Mesendoderm (in vitro differentiated cells): ENCODE measurements at regions not wholly inside any gene's neighbourhood (a gene's known extent, or its start where the extent isn't known, plus 50 kb on each side); places are given as distances from the start of the nearest gene placed in this dataset.
"Not testable (repeated sequence)": the region's sequence is repeated elsewhere in the genome, so short reads cannot be mapped to it uniquely, and the experiment has no call there.

ENCODE experiments used
- DNase-seq: peaks from one replicate; pipeline ENCODE4 v3.0.0; 2013
- H2AK5ac ChIP-seq: 2 replicates; pipeline ENCODE4 v1.6.1; 2013; ENCODE audit warnings: low read length, inconsistent platforms
- H2BK120ac ChIP-seq: 2 replicates; pipeline ENCODE4 v1.6.1; 2013; ENCODE audit warnings: low read depth, mild to moderate bottlenecking, low read length, moderate library complexity, mixed read lengths
- H2BK15ac ChIP-seq: replicated peaks from 2 replicates; pipeline ENCODE4 v1.6.1; 2013; ENCODE audit warnings: low read depth, mild to moderate bottlenecking, moderate library complexity
- H2BK5ac ChIP-seq: 2 replicates; pipeline ENCODE4 v1.6.1; 2013; ENCODE audit warnings: low read length, inconsistent platforms
- H3K18ac ChIP-seq: 2 replicates; pipeline ENCODE4 v1.6.1; 2013; ENCODE audit warnings: mild to moderate bottlenecking, low read length, mixed read lengths
- H3K23ac ChIP-seq: one replicate; pipeline ENCODE4 v1.6.1; 2013; ENCODE audit warnings: low read length
- H3K27ac ChIP-seq: 2 replicates; pipeline ENCODE4 v1.5.1; 2013; ENCODE audit warnings: low read depth, mild to moderate bottlenecking, inconsistent platforms, low read length, moderate library complexity
- H3K27me3 ChIP-seq: 2 replicates; pipeline ENCODE4 v1.6.1; 2013; ENCODE audit warnings: low read length, control low read depth, mild to moderate bottlenecking, inconsistent platforms; ENCODE audit not compliant: insufficient read depth, poor library complexity
- H3K36me3 ChIP-seq: 2 replicates; pipeline ENCODE4 v1.6.1; 2013; ENCODE audit warnings: low read length, inconsistent platforms; ENCODE audit not compliant: control insufficient read depth, insufficient read depth
- H3K4ac ChIP-seq: one replicate; pipeline ENCODE4 v1.6.1; 2013; ENCODE audit warnings: low read depth, mild to moderate bottlenecking, low read length, moderate library complexity
- H3K4me1 ChIP-seq: 2 replicates; pipeline ENCODE4 v1.6.1; 2013; ENCODE audit warnings: low read depth, low read length, inconsistent platforms; ENCODE audit not compliant: control insufficient read depth
- H3K4me2 ChIP-seq: 2 replicates; pipeline ENCODE4 v1.6.1; 2013; ENCODE audit warnings: low read length
- H3K4me3 ChIP-seq: 2 replicates; pipeline ENCODE4 v1.5.1; 2013; ENCODE audit warnings: mild to moderate bottlenecking, low read length
- H3K56ac ChIP-seq: one replicate; pipeline ENCODE4 v1.6.1; 2013; ENCODE audit warnings: low read length
- H3K79me1 ChIP-seq: 2 replicates; pipeline ENCODE4 v1.6.1; 2013; ENCODE audit warnings: low read length, inconsistent platforms
- H3K79me2 ChIP-seq: 2 replicates; pipeline ENCODE4 v1.6.1; 2013; ENCODE audit warnings: mild to moderate bottlenecking, low read length; ENCODE audit not compliant: control insufficient read depth, insufficient read depth
- H3K9ac ChIP-seq: 2 replicates; pipeline ENCODE4 v1.6.1; 2013; ENCODE audit warnings: low read length, inconsistent platforms
- H4K5ac ChIP-seq: one replicate; pipeline ENCODE4 v1.6.1; 2013; ENCODE audit warnings: low read length
- H4K8ac ChIP-seq: one replicate; pipeline ENCODE4 v1.6.1; 2013; ENCODE audit warnings: low read depth, mild to moderate bottlenecking, control low read depth, low read length, moderate library complexity
- WGBS: extraction: QIAGEN DNeasy Blood & Tissue Kit; methylation state at CpG from one replicate; pipeline ENCODE4 v1.1.7; 2013; ENCODE audit warnings: low lambda C conversion rate, missing lambda C conversion rate; ENCODE audit not compliant: insufficient coverage; ENCODE audit errors: extremely low coverage; 5-methylcytosine and 5-hydroxymethylcytosine counted together

DNA sequence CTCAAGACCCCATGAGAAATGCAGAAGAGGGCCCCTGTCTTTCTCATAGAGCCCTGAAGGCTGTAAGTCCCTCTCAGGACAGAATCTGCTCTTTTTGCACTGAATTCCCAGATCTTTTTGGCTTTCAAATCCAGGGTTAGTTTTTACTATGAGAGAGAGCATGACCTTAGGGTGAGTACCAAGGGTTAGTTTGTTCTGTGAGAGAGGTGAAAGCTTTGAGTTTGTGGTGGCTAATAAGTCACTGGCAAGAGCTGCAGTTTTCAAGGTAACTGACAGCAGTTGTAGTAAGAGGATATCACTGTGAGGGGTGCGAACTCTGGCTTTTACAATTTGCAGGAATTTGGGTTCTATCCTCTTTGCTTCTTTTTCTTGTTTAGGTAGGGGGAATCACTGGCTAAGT, 248.4 kb upstream of the KCNH7 start:
- Histone ChIP-seq H3K4me2 (no peak overlapping the region), H3K27me3 (no peaks in the 10 kb centered on the region), H3K9ac (no peak overlapping the region), H3K4me3 (no peak overlapping the region), H3K18ac (no peak overlapping the region), H2BK5ac (no peak overlapping the region), H3K27ac (no peak overlapping the region), H2BK15ac (no peak overlapping the region), H2BK120ac (no peak overlapping the region), H2AK5ac (no peak overlapping the region), H4K8ac (no peak overlapping the region), H3K79me2 (no peaks in the 10 kb centered on the region), H3K4me1 (no peaks in the 10 kb centered on the region), H3K23ac (no peak overlapping the region), H3K36me3 (no peaks in the 10 kb centered on the region), H3K79me1 (no peaks in the 10 kb centered on the region), H4K5ac (no peak overlapping the region), H3K56ac (no peak overlapping the region), H3K4ac (no peak overlapping the region)
- no peak for DNase-seq
- WGBS = no CpG with 5 or more reads among the region's 1 CpG

DNA sequence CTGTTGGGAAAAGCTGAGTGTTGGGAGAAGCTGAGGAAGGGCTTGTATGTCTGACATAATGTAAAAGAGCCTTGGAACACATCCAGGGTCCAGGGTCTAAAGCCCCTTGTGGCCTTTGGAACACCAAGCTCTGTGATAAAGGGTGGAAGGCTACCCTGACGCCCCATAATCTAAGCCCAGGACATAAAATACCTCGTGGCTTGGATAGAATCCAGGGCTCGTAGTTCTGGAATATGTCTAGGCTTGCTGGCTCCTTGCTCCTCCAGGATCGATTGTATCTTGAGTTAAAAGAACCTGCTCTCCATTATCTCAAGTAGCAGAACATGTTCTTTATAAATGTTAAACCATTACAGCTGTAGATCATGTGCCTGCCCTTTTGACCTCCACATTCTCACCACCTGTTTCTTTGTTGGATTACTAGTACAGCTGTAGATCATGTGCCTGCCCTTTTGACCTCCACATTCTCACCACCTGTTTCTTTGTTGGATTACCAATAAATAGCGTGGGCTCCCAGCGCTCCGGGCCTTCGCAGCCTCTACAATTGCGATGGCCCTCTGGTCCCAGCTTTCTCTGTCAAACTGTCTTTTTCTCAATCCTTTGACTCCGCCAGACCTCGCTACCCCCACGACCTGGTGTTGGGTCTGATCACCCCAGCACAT, 246.9 kb upstream of the KCNH7 start:
- H3K79me1 ChIP-seq, H3K79me2 ChIP-seq, H3K27me3 ChIP-seq, H3K4me3 ChIP-seq, H3K9ac ChIP-seq, H3K4me2 ChIP-seq, H3K27ac ChIP-seq, H2BK15ac ChIP-seq, H3K4me1 ChIP-seq, H3K23ac ChIP-seq, H4K5ac ChIP-seq, H4K8ac ChIP-seq, H3K4ac ChIP-seq, H3K36me3 ChIP-seq, H2BK5ac ChIP-seq, H3K56ac ChIP-seq, H2BK120ac ChIP-seq, H3K18ac ChIP-seq, H2AK5ac ChIP-seq, DNase-seq: not testable (repeated sequence)
- WGBS = no CpG with 5 or more reads among the region's 12 CpGs

DNA sequence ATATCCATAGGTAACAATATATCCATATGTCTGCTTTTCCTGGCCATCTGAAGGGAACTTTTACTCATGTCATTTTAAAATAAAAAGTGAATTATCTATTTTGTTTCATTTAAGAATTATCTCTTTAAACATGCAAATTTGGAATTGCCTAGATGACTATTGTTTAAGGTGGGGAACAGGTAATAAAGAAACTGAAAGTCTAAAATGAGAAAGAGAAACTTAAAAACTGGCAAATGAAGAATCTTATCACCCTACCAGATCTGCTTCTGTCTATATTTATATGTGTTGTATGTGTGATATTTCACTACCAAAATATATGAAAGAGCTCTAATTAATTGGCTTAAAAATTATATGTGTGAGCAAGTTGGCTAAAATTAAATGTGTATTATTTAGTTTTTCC, 243.2 kb upstream of the KCNH7 start:
- H3K27me3 ChIP-seq = no peaks in the 10 kb centered on the region
- no peak overlapping the region for H2BK120ac ChIP-seq
- no peak overlapping the region for H3K27ac ChIP-seq
- DNase-seq = no peak
- H3K18ac ChIP-seq = no peak overlapping the region
- H3K23ac ChIP-seq = no peak overlapping the region
- no peak overlapping the region for H4K5ac ChIP-seq
- no peak overlapping the region for H4K8ac ChIP-seq
- H3K56ac ChIP-seq = no peak overlapping the region
- H3K9ac ChIP-seq = no peak overlapping the region
- H2BK15ac ChIP-seq = no peak overlapping the region
- no peaks in the 10 kb centered on the region for H3K79me1 ChIP-seq
- H2AK5ac ChIP-seq = no peak overlapping the region
- H3K4me2 ChIP-seq = no peak overlapping the region
- H3K4ac ChIP-seq = no peak overlapping the region
- no peak overlapping the region for H2BK5ac ChIP-seq
- no peaks in the 10 kb centered on the region for H3K36me3 ChIP-seq
- H3K79me2 ChIP-seq = no peaks in the 10 kb centered on the region
- H3K4me3 ChIP-seq = no peak overlapping the region
- H3K4me1 ChIP-seq = no peaks in the 10 kb centered on the region

DNA sequence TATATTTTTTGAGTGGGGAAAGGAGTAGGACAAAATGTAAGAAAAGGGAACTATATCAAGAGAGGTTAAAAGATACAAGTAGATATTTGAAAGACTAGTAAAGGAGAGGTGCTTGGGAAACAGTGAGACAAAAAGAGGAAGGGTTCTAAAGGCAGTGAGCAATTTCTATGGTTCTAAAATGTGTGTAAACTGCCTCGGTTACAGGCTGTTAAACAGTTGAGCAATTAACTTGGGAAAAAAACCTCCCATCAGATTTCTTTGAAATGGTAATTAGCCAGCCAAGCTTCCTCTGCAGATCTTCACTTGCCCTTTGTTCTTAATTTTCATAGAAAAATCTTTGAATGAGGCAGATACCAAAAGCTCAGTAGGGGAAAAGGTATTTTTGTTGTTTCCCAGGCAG, 238.7 kb upstream of the KCNH7 start:
- Histone ChIP-seq H3K4me3 (no peak overlapping the region), H2BK5ac (no peak overlapping the region), H3K4me1 (no peaks in the 10 kb centered on the region), H3K23ac (no peak overlapping the region), H3K79me2 (no peaks in the 10 kb centered on the region), H3K9ac (no peak overlapping the region), H3K18ac (no peak overlapping the region), H3K56ac (no peak overlapping the region), H3K4me2 (no peak overlapping the region), H3K27me3 (no peaks in the 10 kb centered on the region), H2BK120ac (no peak overlapping the region), H4K5ac (no peak overlapping the region), H2BK15ac (no peak overlapping the region), H4K8ac (no peak overlapping the region), H2AK5ac (no peak overlapping the region), H3K4ac (no peak overlapping the region), H3K36me3 (no peaks in the 10 kb centered on the region), H3K79me1 (no peaks in the 10 kb centered on the region), H3K27ac (no peak overlapping the region)
- DNase-seq = peak; percentile 12
- no CpG with 5 or more reads among the region's 1 CpG for WGBS

DNA sequence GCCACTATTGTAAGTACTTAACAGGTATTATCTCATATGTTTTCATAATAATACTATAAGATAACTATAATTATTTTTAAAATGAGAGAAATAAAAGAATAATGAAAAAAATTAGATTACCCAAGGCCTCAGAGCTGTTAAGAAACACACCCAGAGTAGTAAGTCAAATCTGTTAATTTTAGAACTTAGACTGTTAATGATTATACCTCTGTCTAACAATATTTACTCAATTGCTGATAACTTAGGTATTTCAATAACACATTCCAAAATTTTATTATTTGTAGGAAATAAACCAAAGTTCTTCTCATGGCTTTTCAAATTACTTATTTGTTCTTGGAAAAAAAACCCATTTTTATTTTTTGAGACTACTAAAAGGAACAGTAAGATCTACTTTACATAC, 227.5 kb upstream of the KCNH7 start:
- Histone ChIP-seq H3K9ac (no peak overlapping the region), H3K23ac (no peak overlapping the region), H3K4me3 (no peak overlapping the region), H4K5ac (no peak overlapping the region), H2AK5ac (no peak overlapping the region), H3K4me1 (no peaks in the 10 kb centered on the region), H3K4me2 (no peak overlapping the region), H4K8ac (no peak overlapping the region), H2BK120ac (no peak overlapping the region), H3K36me3 (no peaks in the 10 kb centered on the region), H3K18ac (no peak overlapping the region), H3K4ac (no peak overlapping the region), H3K79me1 (no peaks in the 10 kb centered on the region), H3K27me3 (no peaks in the 10 kb centered on the region), H2BK5ac (no peak overlapping the region), H3K56ac (no peak overlapping the region), H2BK15ac (no peak overlapping the region), H3K79me2 (no peaks in the 10 kb centered on the region), H3K27ac (no peak overlapping the region)
- DNase-seq = no peak

DNA sequence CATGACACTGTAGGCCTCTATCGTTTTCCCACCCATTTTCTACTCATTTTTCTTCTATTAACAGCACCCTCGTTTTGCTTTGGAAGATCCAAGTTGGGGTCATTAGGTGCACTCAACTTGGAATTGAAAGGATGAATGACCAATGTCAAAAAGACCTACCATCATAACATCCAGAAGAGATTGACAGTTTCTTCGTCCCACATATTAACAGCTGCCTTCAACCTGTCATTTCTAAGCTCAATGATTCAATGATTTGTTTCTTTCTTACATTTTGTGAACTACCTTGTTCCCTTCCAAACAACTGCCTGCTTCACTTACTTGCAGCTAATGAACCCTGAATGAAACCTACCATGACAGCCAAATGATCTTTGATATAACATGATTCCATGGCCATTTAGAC, 224.0 kb upstream of the KCNH7 start:
- Histone ChIP-seq H3K79me2 (no peaks in the 10 kb centered on the region), H3K4ac (no peak overlapping the region), H2AK5ac (no peak overlapping the region), H3K36me3 (no peaks in the 10 kb centered on the region), H4K8ac (no peak overlapping the region), H3K56ac (no peak overlapping the region), H2BK120ac (no peak overlapping the region), H3K4me3 (no peak overlapping the region), H4K5ac (no peak overlapping the region), H2BK15ac (no peak overlapping the region), H3K27ac (no peak overlapping the region), H2BK5ac (no peak overlapping the region), H3K27me3 (no peaks in the 10 kb centered on the region), H3K79me1 (no peaks in the 10 kb centered on the region), H3K4me2 (no peak overlapping the region), H3K4me1 (no peaks in the 10 kb centered on the region), H3K18ac (no peak overlapping the region), H3K23ac (no peak overlapping the region), H3K9ac (no peak overlapping the region)
- no peak for DNase-seq
- WGBS = no CpG with 5 or more reads among the region's 3 CpGs
